ENCODE measurements at regions not wholly inside any gene's neighbourhood (a gene's known extent, or its start where the extent isn't known, plus 50 kb on each side); places are given as distances from the start of the nearest gene placed in this dataset.

- no peak for TF ChIP-seq CTCF (conservative IDR thresholded peaks at IDR 0.05; ENCODE audit: low read depth in 2 of 2)
- no peak for TF ChIP-seq REST (IDR thresholded peaks at IDR 0.05; ENCODE audit: unreplicated experiment)
- no peak for TF ChIP-seq ETS1 (IDR thresholded peaks at IDR 0.05)
- TF ChIP-seq ZNF462 (CRISPR knock-in tag; IDR thresholded peaks at IDR 0.05): no peak
- TF ChIP-seq EZH2 (IDR thresholded peaks at IDR 0.05; ENCODE audit: low read depth, unreplicated experiment): no peak
- no peak for TF ChIP-seq POLR2AphosphoS5 (IDR thresholded peaks at IDR 0.05; ENCODE audit: low read depth)
- no peak for TF ChIP-seq JUNB (IDR thresholded peaks at IDR 0.05; ENCODE audit: unreplicated experiment)
- TF ChIP-seq EZH2phosphoT487 (IDR thresholded peaks at IDR 0.05; ENCODE audit: unreplicated experiment): no peak
These were observed 245.6 kb downstream of the LURAP1L start for GRCh38 chr9:13020146-13021040.

All from GM23338 (cell line).